Skeletal muscle tissue (tissue), 3 donors: ENCODE measurements at regions not wholly inside any gene's neighbourhood (a gene's known extent, or its start where the extent isn't known, plus 50 kb on each side); places are given as distances from the start of the nearest gene placed in this dataset.

Experiments
- H3K27ac ChIP-seq: one replicate; pipeline ENCODE4 v1.7.0; 2013; ENCODE audit warnings: mild to moderate bottlenecking, low read depth, low read length, inconsistent platforms
- H3K27me3 ChIP-seq, 3 donors: one replicate each; pipeline ENCODE4 v1.7.0; 2013; ENCODE audit warnings: low read length in 3 of 3; ENCODE audit not compliant: control insufficient read depth in 3 of 3, insufficient read depth in 3 of 3
- H3K36me3 ChIP-seq, 3 donors: one replicate each; pipeline ENCODE4 v1.7.0; 2013; ENCODE audit warnings: low read length in 3 of 3; ENCODE audit not compliant: control insufficient read depth in 3 of 3, insufficient read depth in 3 of 3
- H3K4me1 ChIP-seq, 3 donors: one replicate each; pipeline ENCODE4 v1.7.0; 2013; ENCODE audit warnings: low read length in 3 of 3, mild to moderate bottlenecking in 3 of 3; ENCODE audit not compliant: control insufficient read depth in 3 of 3, insufficient read depth in 3 of 3
- H3K4me3 ChIP-seq, 3 donors: one replicate each; pipeline ENCODE4 v1.7.0; 2013; ENCODE audit warnings: low read length in 3 of 3
- H3K9ac ChIP-seq, 3 donors: one replicate each; pipeline ENCODE4 v1.7.0; 2013; ENCODE audit warnings: low read length in 3 of 3, mild to moderate bottlenecking in 3 of 3, moderate library complexity in 2 of 3, low read depth in 1 of 3
- H3K9me3 ChIP-seq, 3 donors: one replicate each; pipeline ENCODE4 v1.7.0; 2013; ENCODE audit warnings: low read length in 3 of 3; ENCODE audit not compliant: control insufficient read depth in 3 of 3
- donor health status: Osteomylitis.

- H3K9me3 ChIP-seq, result peaks cover 0 to 4% (median 2%) of the 10 kb centered on the region in 3 donors
- no peak overlapping the region for H3K27ac ChIP-seq
- H3K9ac ChIP-seq, result no peak overlapping the region
- no peaks in the 10 kb centered on the region for H3K27me3 ChIP-seq
- no peak overlapping the region for H3K4me3 ChIP-seq
- no peaks in the 10 kb centered on the region for H3K36me3 ChIP-seq
- H3K4me1 ChIP-seq, result no peaks in the 10 kb centered on the region
These were observed 537.7 kb upstream of the NMUR2 start for GRCh38 chr5:152942633-152943336.

- Histone ChIP-seq H3K4me3 (no peak overlapping the region), H3K9ac (no peak overlapping the region), H3K9me3 (no peaks in the 10 kb centered on the region), H3K27ac (no peak overlapping the region), H3K36me3 (no peaks in the 10 kb centered on the region), H3K27me3 (no peaks in the 10 kb centered on the region), H3K4me1 (no peaks in the 10 kb centered on the region)
These were observed 536.5 kb upstream of the GRIA1 start for GRCh38 chr5:152953788-152954483.

- H3K4me3 ChIP-seq, result no peak overlapping the region
- no peaks in the 10 kb centered on the region for H3K4me1 ChIP-seq
- no peaks in the 10 kb centered on the region for H3K27me3 ChIP-seq
- H3K9ac ChIP-seq, result no peak overlapping the region
- H3K9me3 ChIP-seq, result no peaks in the 10 kb centered on the region
- no peak overlapping the region for H3K27ac ChIP-seq
- no peaks in the 10 kb centered on the region for H3K36me3 ChIP-seq
These were observed 533.4 kb upstream of the GRIA1 start for GRCh38 chr5:152956943-152957613.

GRCh38 chr5:152978141-152978835, 512.2 kb upstream of the GRIA1 start:
- Histone ChIP-seq H3K36me3 (no peaks in the 10 kb centered on the region), H3K9me3 (no peaks in the 10 kb centered on the region), H3K4me3 (no peak overlapping the region), H3K27ac (no peak overlapping the region), H3K9ac (no peak overlapping the region), H3K27me3 (no peaks in the 10 kb centered on the region), H3K4me1 (no peaks in the 10 kb centered on the region)

GRCh38 chr5:152987131-152987530, 503.3 kb upstream of the GRIA1 start:
- no peaks in the 10 kb centered on the region for H3K27me3 ChIP-seq
- no peak overlapping the region for H3K27ac ChIP-seq
- H3K4me3 ChIP-seq, result no peak overlapping the region
- H3K9ac ChIP-seq, result no peak overlapping the region
- no peaks in the 10 kb centered on the region for H3K9me3 ChIP-seq
- no peaks in the 10 kb centered on the region for H3K36me3 ChIP-seq
- H3K4me1 ChIP-seq, result no peaks in the 10 kb centered on the region

GRCh38 chr5:152990217-152990616, 500.3 kb upstream of the GRIA1 start:
- Histone ChIP-seq H3K9ac (no peak overlapping the region), H3K4me1 (no peaks in the 10 kb centered on the region), H3K27ac (no peak overlapping the region), H3K4me3 (no peak overlapping the region), H3K27me3 (no peaks in the 10 kb centered on the region), H3K36me3 (no peaks in the 10 kb centered on the region), H3K9me3 (no peaks in the 10 kb centered on the region)

- no peaks in the 10 kb centered on the region for H3K27me3 ChIP-seq
These were observed 499.8 kb upstream of the GRIA1 start for GRCh38 chr5:152990649-152991048.

GRCh38 chr5:152994033-152994680, 496.3 kb upstream of the GRIA1 start:
- no peaks in the 10 kb centered on the region for H3K9me3 ChIP-seq
- H3K36me3 ChIP-seq, result no peaks in the 10 kb centered on the region
- H3K4me1 ChIP-seq, result no peaks in the 10 kb centered on the region
- H3K27me3 ChIP-seq, result no peaks in the 10 kb centered on the region
- H3K9ac ChIP-seq, result no peak overlapping the region
- H3K4me3 ChIP-seq, result no peak overlapping the region
- no peak overlapping the region for H3K27ac ChIP-seq

More at GRCh38 chr5:152990649-152991048, 499.8 kb upstream of the GRIA1 start:
- H3K9me3 ChIP-seq, result no peaks in the 10 kb centered on the region
- H3K36me3 ChIP-seq, result no peaks in the 10 kb centered on the region
- H3K9ac ChIP-seq, result no peak overlapping the region
- no peak overlapping the region for H3K27ac ChIP-seq
- no peaks in the 10 kb centered on the region for H3K4me1 ChIP-seq
- H3K4me3 ChIP-seq, result no peak overlapping the region

GRCh38 chr5:152995214-152995725, 495.2 kb upstream of the GRIA1 start:
- Histone ChIP-seq H3K4me3 (no peak overlapping the region), H3K9ac (no peak overlapping the region), H3K4me1 (no peaks in the 10 kb centered on the region), H3K9me3 (no peaks in the 10 kb centered on the region), H3K27ac (no peak overlapping the region), H3K36me3 (no peaks in the 10 kb centered on the region), H3K27me3 (no peaks in the 10 kb centered on the region)
